GM23338 (cell line): ENCODE measurements at regions not wholly inside any gene's neighbourhood (a gene's known extent, or its start where the extent isn't known, plus 50 kb on each side); places are given as distances from the start of the nearest gene placed in this dataset.

ENCODE experiments used
- ATAC-seq: fragments of 200-7000 bp; cut with Tn5 transposase; 3 replicates; pipeline ENCODE4 v1.9.1; 2020
- DNase-seq: peaks from one replicate; pipeline ENCODE4 v3.0.0-alpha.2; 2015; ENCODE audit warnings: low spot score
- H2AFZ ChIP-seq: fragments of 200-600 bp; sonication (generic); 2 replicates; pipeline ENCODE4 v1.8.0; 2016; ENCODE audit warnings: antibody characterized with exemption, mild to moderate bottlenecking, moderate library complexity
- H3F3A ChIP-seq: fragments of 200-600 bp; sonication (generic); replicated peaks from 2 replicates; pipeline ENCODE4 v1.8.0; 2017; ENCODE audit warnings: antibody characterized with exemption, mixed run types, low read depth
- H3K27ac ChIP-seq: fragments of 200-600 bp; sonication (generic); 2 replicates; pipeline ENCODE4 v1.6.1; 2016; ENCODE audit warnings: low read depth
- H3K27me3 ChIP-seq: fragments of 200-600 bp; sonication (generic); 2 replicates; pipeline ENCODE4 v1.8.0; 2016; ENCODE audit warnings: mild to moderate bottlenecking, mixed run types, moderate library complexity; ENCODE audit not compliant: insufficient read depth
- H3K36me3 ChIP-seq: fragments of 200-600 bp; sonication (generic); 2 replicates; pipeline ENCODE4 v1.8.0; 2016; ENCODE audit warnings: mild to moderate bottlenecking; ENCODE audit not compliant: insufficient read depth
- H3K4me1 ChIP-seq: fragments of 200-600 bp; sonication (generic); 2 replicates; pipeline ENCODE4 v1.8.0; 2016; ENCODE audit warnings: mild to moderate bottlenecking, moderate library complexity; ENCODE audit not compliant: insufficient read depth
- H3K4me2 ChIP-seq: fragments of 200-600 bp; sonication (generic); 2 replicates; pipeline ENCODE4 v1.7.1; 2017; ENCODE audit warnings: mixed run types
- H3K4me3 ChIP-seq: fragments of 200-600 bp; sonication (generic); 2 replicates; pipeline ENCODE4 v1.6.1; 2016; ENCODE audit warnings: mixed run types
- H3K79me2 ChIP-seq: fragments of 200-600 bp; sonication (generic); replicated peaks from 2 replicates; pipeline ENCODE4 v1.8.0; 2017; ENCODE audit warnings: mild to moderate bottlenecking; ENCODE audit not compliant: insufficient read depth
- H3K9me2 ChIP-seq: fragments of 200-600 bp; sonication (generic); 2 replicates; pipeline ENCODE4 v1.8.0; 2017; ENCODE audit not compliant: insufficient read depth
- H4K20me1 ChIP-seq: fragments of 200-600 bp; sonication (generic); replicated peaks from 2 replicates; pipeline ENCODE4 v1.8.0; 2017; ENCODE audit warnings: mild to moderate bottlenecking; ENCODE audit not compliant: insufficient read depth
- H3K27ac Mint-ChIP-seq: 2 replicates; pipeline ENCODE4 v1.8.0; 2020; ENCODE audit warnings: inconsistent platforms, mild to moderate bottlenecking, moderate library complexity, mixed read lengths
- H3K27me3 Mint-ChIP-seq: 3 replicates; pipeline ENCODE4 v1.8.0; 2022; ENCODE audit warnings: low read depth, mild to moderate bottlenecking, moderate library complexity, mixed read lengths, inconsistent platforms; ENCODE audit not compliant: insufficient read depth, poor library complexity
- H3K36me3 Mint-ChIP-seq: 3 replicates; pipeline ENCODE4 v1.8.0; 2021; ENCODE audit warnings: low read depth, mild to moderate bottlenecking, inconsistent platforms, moderate library complexity, mixed read lengths
- H3K4me1 Mint-ChIP-seq: 3 replicates; pipeline ENCODE4 v1.8.0; 2020; ENCODE audit warnings: mild to moderate bottlenecking, inconsistent platforms, mixed read lengths
- H3K4me3 Mint-ChIP-seq: 3 replicates; pipeline ENCODE4 v1.8.0; 2021; ENCODE audit warnings: moderate library complexity, mild to moderate bottlenecking, inconsistent platforms, mixed read lengths
- H3K9me3 Mint-ChIP-seq: 3 replicates; pipeline ENCODE4 v1.8.0; 2020; ENCODE audit warnings: moderate library complexity, mild to moderate bottlenecking, inconsistent platforms, mixed read lengths
- CREB1 ChIP-seq: fragments of 250-450 bp; sonication (Bioruptor Pico); IDR thresholded peaks from 2 replicates; pipeline ENCODE4 v1.5.0; 2020; ENCODE audit warnings: low read depth, mild to moderate bottlenecking, moderate library complexity
- EZH2 ChIP-seq: fragments of 200-600 bp; sonication (generic); IDR thresholded peaks from one replicate; pipeline ENCODE4 v1.8.0; 2017; ENCODE audit warnings: antibody characterized with exemption, mild to moderate bottlenecking, low read depth; ENCODE audit not compliant: unreplicated experiment
- NANOG ChIP-seq: IDR thresholded peaks from 2 replicates; pipeline ENCODE4 v1.6.1; 2016; ENCODE audit warnings: antibody characterized with exemption, borderline replicate concordance
- POLR2AphosphoS5 ChIP-seq: IDR thresholded peaks from 2 replicates; pipeline ENCODE4 v1.6.1; 2016; ENCODE audit warnings: antibody characterized with exemption, low read depth
- STAT1 ChIP-seq: IDR thresholded peaks from one replicate; pipeline ENCODE4 v1.6.1; 2016; ENCODE audit warnings: antibody characterized with exemption; ENCODE audit not compliant: unreplicated experiment
- ZNF114 ChIP-seq: fragments of 250-450 bp; sonication (Bioruptor Pico); IDR thresholded peaks from 2 replicates; pipeline ENCODE4 v1.5.0; 2020; ENCODE audit warnings: mild to moderate bottlenecking, moderate library complexity
- ZNF331 ChIP-seq: fragments of 250-450 bp; sonication (Bioruptor Pico); IDR thresholded peaks from 2 replicates; pipeline ENCODE4 v1.5.0; 2020; ENCODE audit warnings: low read depth, mild to moderate bottlenecking, moderate library complexity
- TF ChIP-seq, protein P1 (sequence below): IDR thresholded peaks from 2 replicates; pipeline ENCODE4 v1.6.1; 2016; ENCODE audit warnings: antibody characterized with exemption
- TF ChIP-seq, protein P2 (sequence below): IDR thresholded peaks from one replicate; pipeline ENCODE4 v1.6.1; 2018; ENCODE audit warnings: antibody characterized with exemption; ENCODE audit not compliant: unreplicated experiment
- TF ChIP-seq, protein P3 (sequence below), 2 experiments: fragments of 200-600 bp in 1 of 2; sonication (generic) in 1 of 2; conservative IDR thresholded peaks; 2 replicates each; pipeline versions ENCODE4 v1.5.1 to v1.6.1; 2016 to 2017; ENCODE audit warnings: antibody characterized with exemption in 2 of 2, low read depth in 2 of 2, mild to moderate bottlenecking in 2 of 2, moderate library complexity in 1 of 2

DNA sequence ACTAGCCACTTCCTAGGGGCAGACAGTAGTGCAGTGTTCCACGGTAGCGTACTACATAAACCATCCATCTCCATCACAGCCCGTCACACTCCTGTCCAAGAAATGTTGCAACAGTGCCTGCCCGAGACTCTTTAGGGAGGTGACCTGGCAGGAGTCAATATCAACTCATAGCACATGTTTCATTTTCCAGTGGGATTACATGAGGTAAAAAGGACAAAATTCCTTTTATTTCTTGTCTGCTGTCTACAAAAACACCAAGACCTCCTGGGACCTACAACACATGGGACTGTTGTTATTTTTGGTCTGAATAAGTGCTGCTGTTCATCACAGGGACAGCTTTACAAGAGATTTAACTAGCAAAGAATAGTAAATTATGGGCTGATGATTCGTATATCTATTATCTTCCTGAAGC, 99.9 kb downstream of the MPP7 start (continued):
- TF ChIP-seq, protein P1, sequence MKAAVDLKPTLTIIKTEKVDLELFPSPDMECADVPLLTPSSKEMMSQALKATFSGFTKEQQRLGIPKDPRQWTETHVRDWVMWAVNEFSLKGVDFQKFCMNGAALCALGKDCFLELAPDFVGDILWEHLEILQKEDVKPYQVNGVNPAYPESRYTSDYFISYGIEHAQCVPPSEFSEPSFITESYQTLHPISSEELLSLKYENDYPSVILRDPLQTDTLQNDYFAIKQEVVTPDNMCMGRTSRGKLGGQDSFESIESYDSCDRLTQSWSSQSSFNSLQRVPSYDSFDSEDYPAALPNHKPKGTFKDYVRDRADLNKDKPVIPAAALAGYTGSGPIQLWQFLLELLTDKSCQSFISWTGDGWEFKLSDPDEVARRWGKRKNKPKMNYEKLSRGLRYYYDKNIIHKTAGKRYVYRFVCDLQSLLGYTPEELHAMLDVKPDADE: no peak
- no peak for TF ChIP-seq STAT1
- TF ChIP-seq EZH2: no peak
- no peak for TF ChIP-seq POLR2AphosphoS5
- TF ChIP-seq NANOG: no peak
- TF ChIP-seq, protein P2, sequence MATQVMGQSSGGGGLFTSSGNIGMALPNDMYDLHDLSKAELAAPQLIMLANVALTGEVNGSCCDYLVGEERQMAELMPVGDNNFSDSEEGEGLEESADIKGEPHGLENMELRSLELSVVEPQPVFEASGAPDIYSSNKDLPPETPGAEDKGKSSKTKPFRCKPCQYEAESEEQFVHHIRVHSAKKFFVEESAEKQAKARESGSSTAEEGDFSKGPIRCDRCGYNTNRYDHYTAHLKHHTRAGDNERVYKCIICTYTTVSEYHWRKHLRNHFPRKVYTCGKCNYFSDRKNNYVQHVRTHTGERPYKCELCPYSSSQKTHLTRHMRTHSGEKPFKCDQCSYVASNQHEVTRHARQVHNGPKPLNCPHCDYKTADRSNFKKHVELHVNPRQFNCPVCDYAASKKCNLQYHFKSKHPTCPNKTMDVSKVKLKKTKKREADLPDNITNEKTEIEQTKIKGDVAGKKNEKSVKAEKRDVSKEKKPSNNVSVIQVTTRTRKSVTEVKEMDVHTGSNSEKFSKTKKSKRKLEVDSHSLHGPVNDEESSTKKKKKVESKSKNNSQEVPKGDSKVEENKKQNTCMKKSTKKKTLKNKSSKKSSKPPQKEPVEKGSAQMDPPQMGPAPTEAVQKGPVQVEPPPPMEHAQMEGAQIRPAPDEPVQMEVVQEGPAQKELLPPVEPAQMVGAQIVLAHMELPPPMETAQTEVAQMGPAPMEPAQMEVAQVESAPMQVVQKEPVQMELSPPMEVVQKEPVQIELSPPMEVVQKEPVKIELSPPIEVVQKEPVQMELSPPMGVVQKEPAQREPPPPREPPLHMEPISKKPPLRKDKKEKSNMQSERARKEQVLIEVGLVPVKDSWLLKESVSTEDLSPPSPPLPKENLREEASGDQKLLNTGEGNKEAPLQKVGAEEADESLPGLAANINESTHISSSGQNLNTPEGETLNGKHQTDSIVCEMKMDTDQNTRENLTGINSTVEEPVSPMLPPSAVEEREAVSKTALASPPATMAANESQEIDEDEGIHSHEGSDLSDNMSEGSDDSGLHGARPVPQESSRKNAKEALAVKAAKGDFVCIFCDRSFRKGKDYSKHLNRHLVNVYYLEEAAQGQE: no peak

DNA sequence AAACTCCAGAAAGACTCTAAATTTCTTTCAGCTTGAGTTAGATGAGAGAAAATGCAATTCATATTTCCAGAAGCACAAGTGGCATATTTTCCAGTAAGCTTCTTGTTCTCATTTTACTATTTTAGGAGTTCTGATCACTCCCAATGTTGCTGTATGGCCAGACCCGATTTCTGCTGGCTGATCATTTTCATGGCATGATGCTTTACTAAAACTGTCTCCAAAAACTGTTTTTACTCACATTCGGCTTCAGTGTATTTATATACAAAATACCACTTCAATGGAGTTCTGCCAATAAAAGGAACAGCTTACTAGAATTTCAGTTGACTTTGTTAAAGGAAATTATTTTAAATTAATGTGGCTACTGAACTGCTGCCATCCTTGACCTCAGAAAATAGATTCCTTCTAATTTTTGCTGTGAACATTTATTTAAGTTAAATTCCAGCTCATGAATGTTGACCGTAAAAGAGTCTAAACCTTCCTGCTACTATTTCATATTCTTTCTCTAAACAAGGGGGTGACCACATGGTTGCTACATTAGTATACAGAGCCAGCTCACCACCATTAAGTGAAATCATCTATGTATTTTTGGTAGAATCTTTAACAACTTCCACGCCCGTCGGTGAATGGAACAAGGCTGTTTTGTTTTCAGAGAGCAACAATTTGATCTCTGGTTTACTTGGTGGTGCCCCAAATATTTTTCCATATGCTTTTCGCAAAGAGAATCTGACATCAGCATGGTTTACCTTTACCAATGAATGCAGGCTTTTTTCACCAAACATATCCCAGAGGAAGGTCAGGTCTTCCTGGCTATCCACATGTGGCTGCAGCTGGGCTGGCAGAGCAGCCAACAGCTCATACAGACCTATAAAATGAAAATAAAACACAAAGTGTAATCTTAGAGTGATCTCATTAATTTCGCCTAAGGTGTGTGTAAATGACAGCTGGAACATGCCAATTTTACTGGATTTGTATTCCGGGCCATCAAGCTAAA, 101.2 kb downstream of the MPP7 start:
- H3K9me3 Mint-ChIP-seq: no peaks in the 10 kb centered on the region; the same call in 2 of the 3 replicates
- Histone ChIP-seq H3K4me2 (no peak overlapping the region), H3K36me3 (no peaks in the 10 kb centered on the region), H3K27ac (no peak overlapping the region), H3K9me2 (no peaks in the 10 kb centered on the region), H3K27me3 (no peaks in the 10 kb centered on the region), H3K4me3 (no peak overlapping the region), H3K4me1 (no peaks in the 10 kb centered on the region), H3F3A (no peaks in the 10 kb centered on the region), H2AFZ (no peak overlapping the region), H4K20me1 (no peaks in the 10 kb centered on the region), H3K79me2 (no peaks in the 10 kb centered on the region)
- DNase-seq: no peak
- TF ChIP-seq, protein P3, sequence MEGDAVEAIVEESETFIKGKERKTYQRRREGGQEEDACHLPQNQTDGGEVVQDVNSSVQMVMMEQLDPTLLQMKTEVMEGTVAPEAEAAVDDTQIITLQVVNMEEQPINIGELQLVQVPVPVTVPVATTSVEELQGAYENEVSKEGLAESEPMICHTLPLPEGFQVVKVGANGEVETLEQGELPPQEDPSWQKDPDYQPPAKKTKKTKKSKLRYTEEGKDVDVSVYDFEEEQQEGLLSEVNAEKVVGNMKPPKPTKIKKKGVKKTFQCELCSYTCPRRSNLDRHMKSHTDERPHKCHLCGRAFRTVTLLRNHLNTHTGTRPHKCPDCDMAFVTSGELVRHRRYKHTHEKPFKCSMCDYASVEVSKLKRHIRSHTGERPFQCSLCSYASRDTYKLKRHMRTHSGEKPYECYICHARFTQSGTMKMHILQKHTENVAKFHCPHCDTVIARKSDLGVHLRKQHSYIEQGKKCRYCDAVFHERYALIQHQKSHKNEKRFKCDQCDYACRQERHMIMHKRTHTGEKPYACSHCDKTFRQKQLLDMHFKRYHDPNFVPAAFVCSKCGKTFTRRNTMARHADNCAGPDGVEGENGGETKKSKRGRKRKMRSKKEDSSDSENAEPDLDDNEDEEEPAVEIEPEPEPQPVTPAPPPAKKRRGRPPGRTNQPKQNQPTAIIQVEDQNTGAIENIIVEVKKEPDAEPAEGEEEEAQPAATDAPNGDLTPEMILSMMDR (conservative IDR thresholded peaks at IDR 0.05; ENCODE audit: low read depth in 2 of 2): no peak
- TF ChIP-seq STAT1: no peak
- no peak for TF ChIP-seq CREB1 (CRISPR knock-in tag)
- TF ChIP-seq ZNF114 (CRISPR knock-in tag): no peak
- no peak for TF ChIP-seq ZNF331 (CRISPR knock-in tag)
- peaks cover 3% of the 10 kb centered on the region for H3K27me3 Mint-ChIP-seq
- no peak overlapping the region for H3K27ac Mint-ChIP-seq
- H3K4me1 Mint-ChIP-seq: no peaks in the 10 kb centered on the region
- no peak for ATAC-seq
- H3K36me3 Mint-ChIP-seq: peaks cover 7% of the 10 kb centered on the region; the same call in 1 of the 3 replicates
- H3K4me3 Mint-ChIP-seq: no peak overlapping the region
